NT2/D1 (cell line): ENCODE measurements at regions not wholly inside any gene's neighbourhood (a gene's known extent, or its start where the extent isn't known, plus 50 kb on each side); places are given as distances from the start of the nearest gene placed in this dataset.

Source experiments
- SUZ12 ChIP-seq: IDR thresholded peaks from 2 replicates; pipeline ENCODE4 v1.6.1; 2011; ENCODE audit not compliant: insufficient read length, insufficient read depth; ENCODE audit errors: extremely low read depth
- YY1 ChIP-seq: IDR thresholded peaks from 2 replicates; pipeline ENCODE4 v1.6.1; 2011; ENCODE audit not compliant: insufficient read length, insufficient read depth
- ZNF274 ChIP-seq: IDR thresholded peaks from 2 replicates; pipeline ENCODE4 v1.6.1; 2011; ENCODE audit warnings: mild to moderate bottlenecking, low read depth, low read length

- no peak for TF ChIP-seq ZNF274
- TF ChIP-seq SUZ12, result no peak
- TF ChIP-seq YY1, result no peak
These were observed 148.9 kb upstream of the PEX5L start for GRCh38 chr3:180185650-180186049.
